AG08395 (cell line): ENCODE measurements at regions not wholly inside any gene's neighbourhood (a gene's known extent, or its start where the extent isn't known, plus 50 kb on each side); places are given as distances from the start of the nearest gene placed in this dataset.
"Not testable (repeated sequence)": the region's sequence is repeated elsewhere in the genome, so short reads cannot be mapped to it uniquely, and the experiment has no call there.

Source experiments
- DNase-seq: peaks from one replicate; pipeline ENCODE4 v3.0.0; 2012; ENCODE audit warnings: mixed read lengths, low spot score

DNA sequence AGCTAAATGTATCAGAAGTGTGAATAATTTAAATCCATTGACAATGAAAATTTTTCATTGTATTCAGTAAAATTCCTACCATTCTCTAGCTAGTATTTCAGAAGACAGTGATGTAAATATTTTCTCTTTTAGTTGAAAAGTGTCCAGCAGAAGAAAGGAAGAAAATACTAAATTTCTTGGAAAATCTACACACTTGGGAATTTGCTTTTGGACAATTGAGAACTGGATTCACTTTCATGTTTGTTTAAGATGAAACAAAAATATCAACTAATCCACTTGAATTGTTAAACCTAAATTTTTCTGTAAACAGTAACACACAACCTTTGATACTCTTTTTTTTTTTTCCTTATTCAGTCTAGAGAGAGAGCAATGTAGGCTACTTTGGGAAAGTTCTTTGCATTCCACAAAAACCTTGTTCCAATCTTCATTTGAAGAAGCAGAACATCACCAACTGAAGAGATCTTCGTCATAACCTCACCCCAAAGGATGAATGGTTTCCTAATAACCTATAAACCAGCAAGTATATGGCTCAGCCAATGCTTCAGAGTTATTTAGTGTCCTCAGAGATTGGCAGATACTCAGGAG is 155.1 kb upstream of the GORAB start:
- DNase-seq, result no peak

DNA sequence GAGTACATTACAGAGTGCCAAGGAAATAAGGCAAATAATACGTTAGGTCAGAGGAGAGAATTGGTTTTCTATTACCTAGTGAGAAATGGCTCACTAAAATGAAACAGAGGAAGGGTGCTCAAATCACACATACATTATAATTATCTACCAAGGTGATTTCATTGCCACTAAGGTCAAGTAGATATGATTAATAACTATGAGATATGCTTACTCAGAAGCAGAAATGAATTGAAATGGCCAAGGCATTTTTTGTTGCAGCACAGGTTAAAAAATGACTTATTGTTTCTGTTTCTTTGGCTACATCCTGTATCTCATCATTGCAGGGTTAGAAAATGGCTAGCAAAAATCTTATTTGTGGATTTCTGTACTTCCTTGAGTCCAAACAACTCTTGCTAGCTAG is 154.5 kb upstream of the GORAB start:
- no peak for DNase-seq

DNA sequence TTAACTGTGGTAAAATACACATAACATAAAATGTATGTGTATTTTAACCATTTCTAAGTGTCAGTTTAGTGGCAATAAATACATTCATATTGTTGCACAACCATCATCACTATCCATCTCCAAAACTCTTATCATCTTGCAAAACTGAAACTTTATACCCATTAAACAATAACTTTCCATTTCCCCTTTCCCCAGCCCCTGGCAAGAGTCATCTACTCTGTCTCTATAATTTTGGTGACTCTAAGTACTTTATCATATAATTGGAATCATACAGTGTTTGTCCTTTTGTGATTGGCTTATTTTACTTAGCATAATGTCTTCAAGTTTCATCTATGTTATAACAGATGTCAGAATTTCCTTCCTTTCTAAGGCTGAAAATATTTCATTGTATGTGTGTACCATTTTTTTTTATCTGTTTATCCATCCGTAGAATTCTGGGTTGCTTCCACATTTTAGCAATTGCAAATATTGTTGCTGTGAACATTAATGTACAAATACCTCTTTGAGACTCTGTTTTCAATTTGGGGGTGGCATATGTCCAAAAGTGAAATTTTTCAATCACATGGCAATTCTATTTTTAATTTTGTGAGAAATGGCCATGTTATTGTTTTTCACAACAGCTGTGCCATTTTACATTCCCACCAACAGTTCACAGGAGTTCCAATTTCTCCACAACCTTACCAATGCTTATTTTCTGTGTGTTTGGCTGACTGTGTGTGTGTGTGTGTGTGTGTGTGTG is 153.9 kb upstream of the GORAB start:
- DNase-seq, result no peak

DNA sequence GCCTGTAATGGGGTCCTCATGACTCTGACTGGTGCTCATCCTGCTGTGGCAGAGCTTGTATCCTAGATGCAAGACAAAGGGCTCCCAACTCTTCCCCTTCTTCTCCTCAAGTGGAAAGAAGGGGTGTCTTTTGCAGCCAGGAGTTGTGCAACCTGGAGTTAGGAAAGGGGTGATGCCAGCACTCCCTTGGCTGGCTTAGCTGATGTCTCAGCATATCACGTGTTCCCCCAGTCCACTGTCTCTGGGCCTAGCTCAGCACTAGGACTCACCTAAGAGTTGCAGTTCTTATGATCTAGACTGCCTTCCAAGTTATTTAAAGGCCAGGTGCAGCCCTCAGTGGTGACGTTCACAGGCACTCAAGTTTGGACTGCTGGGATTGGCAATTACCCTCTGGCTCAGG is 146.2 kb upstream of the GORAB start:
- DNase-seq, result no peak

DNA sequence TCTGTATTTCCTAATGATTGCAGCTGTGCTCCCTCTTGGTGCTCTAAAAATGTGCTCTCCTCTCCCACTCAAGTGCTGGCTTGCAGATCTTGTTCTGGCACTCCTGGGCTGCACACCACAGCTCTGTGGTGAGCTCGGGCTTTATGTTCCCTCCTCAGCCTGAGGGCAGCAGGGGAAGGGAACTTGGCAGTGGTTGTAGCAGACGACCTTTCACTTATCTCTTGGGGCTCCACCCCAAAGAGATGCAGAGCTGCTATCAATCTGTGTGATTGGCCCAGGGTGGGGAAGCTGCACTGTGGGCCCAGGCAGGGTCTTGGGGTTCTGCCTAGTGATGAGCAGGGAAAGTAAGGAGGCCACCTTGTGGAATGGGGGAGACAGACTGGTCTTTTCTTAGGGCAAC is 143.5 kb upstream of the GORAB start:
- DNase-seq, result no peak

DNA sequence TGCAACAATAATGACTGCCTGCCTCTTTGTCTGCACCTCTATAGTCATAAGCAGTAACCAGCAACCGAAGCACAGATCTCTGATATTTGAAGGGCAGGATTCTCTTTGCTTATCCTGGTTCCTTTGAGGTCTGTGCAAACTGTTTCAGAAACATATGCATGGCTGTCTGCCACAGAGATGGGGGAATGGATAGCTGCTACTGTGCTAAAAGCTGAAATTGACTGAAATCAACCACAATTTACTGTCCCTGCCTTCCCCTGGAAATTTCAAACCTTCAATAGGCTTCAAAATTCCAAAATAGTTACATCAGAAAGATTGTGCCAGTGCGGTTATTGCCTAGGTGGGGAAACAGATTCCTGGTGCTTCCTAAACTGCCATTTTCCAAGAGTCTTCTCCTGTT is 136.8 kb upstream of the GORAB start:
- no peak for DNase-seq

DNA sequence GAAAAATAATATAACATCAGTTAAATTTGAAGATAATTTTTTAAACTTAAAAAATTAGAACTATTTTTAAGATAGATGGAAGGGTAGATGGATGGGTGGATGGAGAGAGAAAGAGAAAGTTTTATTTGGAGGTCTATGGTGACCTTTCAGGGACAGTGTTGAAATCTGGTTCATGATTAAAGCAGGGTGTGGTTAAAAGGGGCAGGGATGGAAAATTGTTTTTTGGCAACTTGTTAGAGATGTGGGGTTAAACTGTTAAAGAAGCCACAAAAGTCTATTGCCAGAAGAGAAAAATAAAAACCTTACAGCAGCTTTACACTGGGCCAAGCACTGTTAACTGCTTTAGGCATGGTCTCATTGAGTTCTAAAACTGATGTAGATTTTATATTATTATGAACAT is 134.9 kb upstream of the GORAB start:
- no peak for DNase-seq

DNA sequence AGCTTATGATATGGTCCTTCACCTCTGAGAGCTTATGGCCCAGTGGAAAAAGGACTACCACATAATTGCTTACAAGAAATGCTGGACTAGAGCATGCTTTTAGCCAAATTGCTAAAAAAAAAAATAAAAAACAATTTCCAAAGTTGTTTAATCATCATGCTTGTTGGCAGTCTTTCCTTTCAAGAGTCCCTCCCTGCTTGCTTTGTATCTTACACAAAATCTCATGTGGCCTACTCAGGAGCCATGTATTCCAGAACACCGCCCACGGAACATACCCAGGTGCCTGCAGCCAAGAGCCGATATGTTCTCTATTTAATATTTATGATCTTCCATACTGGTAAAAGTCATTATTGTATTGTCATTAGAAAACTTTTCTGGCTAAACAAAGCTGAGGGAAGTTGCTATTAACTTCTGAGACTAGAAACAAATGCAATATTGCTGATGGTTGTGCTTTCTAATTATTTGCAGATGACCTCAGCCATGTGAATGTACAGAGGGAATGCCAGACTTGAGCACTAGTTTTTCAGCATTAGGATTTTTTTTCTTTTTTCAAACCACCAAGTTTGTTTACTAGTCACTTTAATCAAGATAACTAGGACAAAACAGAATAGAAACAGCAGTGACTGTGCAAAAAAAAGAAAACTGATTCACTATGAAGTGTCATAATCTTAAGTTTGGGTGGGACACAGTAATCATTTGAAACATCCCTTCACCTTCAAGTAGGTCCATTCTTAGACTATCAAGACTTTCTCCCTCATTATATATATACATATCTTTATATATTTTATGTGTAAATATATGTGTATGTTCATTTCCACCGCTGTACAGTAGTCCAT is 129.3 kb upstream of the GORAB start:
- peak; percentile 49 for DNase-seq

DNA sequence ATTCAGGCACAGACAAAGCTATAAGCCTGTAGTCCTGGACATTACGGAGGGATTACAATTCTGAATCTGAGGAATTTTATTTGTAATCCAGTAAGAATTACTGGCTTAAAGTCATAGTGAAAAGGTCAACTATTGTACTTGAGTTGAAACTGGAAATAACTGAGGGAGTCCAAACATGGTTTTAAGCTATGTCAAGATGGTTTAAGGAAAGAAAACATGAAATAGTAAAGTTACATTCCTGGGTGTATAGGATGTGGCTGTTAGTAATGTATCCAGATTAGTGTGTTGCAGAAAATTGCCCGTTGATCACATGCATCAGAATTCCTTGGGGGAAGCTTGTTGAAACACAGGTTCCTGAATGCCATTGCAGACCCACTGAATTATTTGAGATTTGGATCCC is 124.8 kb upstream of the GORAB start:
- no peak for DNase-seq

DNA sequence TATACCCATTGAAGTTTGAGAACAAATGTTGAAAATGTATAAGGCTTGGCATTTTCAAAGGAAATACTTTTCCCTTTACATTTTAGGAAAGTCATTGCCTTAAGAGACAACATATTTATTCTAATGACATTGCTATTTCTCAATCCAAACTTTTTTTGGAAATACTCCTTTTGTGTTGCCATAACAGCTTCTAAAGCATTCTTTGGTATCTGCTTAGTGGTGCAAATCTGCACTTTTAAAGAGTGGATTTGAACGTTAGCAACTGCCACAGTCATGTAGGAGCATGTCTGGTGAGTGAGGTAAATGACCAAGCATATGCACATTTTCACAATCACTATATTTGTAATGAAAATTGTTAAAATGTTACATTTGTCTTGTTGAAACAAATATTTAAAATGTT is 124.4 kb upstream of the GORAB start:
- DNase-seq, result no peak

DNA sequence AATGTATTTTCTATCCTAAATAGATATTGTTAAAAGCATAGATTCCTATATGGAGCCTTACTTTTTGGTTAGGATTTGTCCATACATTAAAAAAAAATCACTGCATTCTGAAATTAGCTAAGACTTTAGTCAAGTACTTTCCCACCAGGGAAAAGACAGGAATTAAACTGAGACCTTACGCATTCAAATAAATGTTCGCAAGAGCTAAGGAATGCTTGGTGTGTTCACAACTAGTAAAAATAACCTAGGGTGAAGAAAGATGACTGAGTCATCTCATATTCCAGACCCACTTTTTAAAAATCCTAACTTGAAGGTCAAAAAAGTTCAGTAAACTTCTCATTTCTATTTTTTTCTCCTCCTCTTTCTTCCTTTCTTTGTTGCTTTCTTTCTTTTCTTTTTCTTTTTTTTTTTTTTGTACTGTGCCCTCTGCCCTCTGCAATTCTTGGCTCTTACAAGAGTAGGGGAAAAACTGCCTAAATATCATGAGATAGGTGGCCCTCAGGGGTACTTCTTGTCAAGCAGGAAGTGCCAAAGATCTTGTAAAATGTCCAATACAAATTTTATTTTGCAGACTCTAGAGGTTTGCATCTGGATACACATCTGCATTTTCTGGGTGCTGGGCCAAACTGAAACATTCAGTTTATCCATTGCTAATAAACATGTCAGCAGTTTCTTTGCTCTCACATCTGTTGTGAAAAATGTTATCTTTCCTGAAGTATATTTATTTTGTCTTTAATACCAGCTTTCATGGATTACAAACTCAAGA is 121.4 kb upstream of the GORAB start:
- DNase-seq, result peak; percentile 72

DNA sequence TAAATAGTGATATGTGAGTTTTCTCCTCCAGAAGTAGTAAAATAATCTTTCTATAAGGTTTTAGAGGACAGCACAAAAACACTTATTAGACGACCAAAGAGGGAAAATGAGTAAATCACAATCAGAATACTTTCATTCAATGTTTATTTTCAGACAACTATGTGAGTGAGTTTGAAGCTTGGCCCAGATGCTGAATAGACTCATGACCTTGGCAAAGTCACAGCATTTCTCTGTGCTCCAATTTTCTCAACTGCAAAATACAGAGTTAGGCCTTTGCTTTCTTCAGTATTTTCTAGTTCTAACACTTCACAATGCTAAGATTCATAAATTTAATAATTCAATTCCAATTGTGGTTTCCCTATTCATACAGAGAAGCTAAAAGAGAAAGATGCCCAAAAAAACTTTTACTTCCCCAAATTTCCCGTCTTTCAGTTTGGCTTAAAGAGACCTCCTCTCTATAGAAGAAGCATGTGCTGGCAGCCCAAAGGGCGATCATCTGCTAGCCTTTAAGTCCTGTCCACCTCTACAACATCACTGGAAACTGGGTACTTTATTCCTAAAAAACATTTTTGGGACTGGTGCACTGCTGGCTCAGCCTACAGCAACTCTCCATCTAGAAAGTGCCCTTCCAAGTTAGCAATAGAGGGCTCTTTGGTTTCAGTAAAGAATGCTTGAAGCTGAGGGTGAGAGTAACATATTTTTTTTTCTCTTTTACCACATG is 116.8 kb upstream of the GORAB start:
- DNase-seq, result peak; percentile 24

DNA sequence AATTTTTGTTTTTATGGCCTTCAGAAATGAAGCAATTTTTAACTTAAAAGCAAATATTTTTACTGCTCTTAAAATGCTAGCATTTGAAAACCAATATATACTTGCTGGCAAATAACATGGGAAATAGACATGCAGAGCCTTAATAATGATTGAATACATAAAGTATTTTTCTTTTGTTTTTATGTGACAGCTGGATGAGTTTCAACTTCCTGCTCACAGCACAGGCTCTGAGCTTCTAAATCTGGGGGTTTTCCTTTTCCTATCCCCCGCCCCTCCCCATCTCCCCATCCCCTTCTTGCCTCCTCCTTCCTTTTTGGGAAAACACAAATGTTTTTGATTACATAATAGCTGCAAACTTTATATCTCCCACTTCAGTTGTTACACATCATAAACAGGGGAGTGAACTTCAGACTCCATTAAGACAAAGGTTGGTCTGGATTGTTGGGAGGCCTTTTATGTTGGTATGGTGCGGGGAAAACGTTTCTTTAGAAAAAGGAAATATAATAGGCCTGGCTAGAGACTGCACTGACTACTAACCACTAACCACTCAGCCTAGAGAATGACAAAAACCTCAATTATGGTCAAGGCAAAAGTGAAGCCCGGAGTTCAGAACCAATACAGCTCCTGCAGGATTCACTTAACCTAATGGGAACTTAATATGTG is 116.1 kb upstream of the GORAB start:
- no peak for DNase-seq

DNA sequence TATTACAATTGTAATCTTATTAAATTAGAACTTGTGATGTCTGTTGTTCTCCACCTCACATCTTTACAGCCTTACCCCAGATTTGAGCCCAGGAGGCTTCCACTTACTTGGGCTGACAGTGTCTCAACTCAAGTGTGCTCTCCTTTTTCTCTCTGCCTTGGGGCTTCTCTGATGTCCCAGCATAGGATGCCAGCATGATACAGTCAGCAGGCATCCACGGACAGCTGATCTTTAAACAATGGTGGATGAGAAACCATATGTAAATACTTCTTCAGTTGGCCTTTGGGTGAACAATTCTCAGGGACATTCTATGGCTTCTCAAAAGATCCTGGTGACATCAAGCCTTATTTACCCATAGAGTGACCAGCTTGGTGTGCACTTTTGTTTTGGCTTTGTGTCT is 107.6 kb upstream of the GORAB start:
- no peak for DNase-seq

DNA sequence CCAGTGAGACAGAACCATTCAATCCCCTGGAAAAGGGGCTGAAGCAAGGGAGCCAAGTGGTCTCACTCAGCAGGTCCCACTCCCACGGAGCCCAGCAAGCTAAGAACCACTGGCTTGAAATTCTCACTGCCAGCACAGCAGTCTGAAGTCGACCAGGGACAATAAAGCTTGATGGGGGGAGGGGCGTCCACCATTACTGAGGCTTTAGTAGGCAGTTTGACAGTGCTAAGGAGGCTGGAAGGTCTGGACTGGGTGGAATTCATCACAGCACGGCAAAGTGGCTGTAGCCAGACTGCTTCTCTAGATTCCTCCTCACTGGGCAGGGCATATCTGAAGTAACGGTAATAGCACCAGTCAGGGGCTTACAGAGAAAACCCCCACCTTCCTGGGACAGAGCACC is 105.4 kb upstream of the GORAB start:
- no peak for DNase-seq

DNA sequence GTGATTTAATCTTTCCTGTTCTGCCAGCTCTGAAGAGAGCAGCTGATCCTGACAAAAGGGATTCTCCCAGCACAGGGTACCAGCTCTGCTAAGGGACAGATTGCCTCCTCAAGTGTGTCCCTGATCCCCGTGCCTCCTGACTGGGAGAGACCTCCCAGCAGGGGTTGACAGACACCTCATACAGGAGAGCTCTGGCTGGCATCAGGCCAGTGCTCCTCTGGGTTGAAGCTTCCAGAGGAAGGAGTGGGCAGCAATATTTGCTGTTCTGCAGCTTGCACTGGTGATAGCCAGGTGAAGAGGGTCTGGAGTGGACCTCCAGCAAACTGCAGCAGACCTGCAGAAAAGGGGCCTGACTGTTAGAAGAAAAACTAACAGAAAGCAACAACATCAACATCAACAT is 105.0 kb upstream of the GORAB start:
- DNase-seq, result not testable (repeated sequence)

DNA sequence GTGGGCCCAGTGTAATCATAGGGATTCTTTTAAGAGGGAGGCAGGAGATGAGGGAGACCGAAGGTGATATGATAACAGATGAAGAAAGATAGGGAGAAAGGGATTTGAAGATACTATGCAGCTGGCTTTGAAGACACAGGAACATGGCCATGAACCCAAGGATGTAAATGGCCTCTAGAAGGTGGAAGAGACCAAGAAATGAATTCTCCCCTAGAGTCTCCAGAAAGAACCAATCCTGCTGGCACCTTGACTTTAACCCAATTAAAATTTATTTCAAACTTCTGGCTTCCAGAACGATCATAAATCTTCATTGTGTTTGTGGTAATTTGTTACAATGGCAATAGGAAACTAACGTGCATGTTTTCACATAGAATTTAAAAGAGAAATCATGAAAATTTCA is 95.0 kb upstream of the GORAB start:
- DNase-seq, result no peak

DNA sequence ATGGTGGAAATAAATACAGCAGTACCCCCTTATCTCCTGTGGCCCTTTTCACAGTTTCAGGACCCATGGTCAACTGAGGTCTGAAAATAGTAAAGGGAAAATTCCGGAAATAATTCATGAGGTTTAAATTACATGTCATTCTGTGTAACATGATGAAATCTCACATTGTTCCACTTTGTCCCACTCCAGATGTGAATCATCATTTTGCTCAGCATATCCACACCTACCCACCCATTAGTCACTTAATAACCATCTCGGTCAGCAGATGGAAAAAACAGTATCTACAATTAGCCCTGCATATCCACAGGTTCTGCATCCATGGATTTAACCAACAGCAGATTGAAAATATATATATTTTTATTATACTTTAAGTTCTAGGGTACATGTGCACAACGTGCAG is 86.9 kb upstream of the GORAB start:
- DNase-seq, result peak; percentile 62

DNA sequence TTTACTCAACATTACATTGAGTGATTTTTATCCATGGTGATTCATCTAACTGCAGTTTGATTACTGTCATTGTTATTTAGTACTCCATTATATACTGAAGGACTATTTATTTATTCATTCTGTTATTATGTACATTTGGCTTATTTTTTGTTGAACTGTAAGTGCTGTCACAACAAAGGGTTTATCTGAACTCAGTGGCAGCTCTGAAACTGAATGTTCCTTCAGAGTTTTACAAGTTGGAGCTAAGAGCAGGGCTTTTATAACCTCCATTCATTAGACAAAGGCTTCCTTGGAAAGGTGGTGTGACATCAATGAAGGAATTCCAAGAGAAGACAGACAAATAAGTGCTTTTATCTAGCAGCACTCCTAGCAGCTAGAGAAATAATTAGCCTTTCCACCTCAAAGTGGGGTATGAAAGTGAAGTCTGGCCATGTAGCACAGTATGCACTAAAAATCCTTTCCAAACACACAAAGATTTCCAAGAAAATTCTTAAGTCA is 83.3 kb upstream of the GORAB start:
- no peak for DNase-seq

DNA sequence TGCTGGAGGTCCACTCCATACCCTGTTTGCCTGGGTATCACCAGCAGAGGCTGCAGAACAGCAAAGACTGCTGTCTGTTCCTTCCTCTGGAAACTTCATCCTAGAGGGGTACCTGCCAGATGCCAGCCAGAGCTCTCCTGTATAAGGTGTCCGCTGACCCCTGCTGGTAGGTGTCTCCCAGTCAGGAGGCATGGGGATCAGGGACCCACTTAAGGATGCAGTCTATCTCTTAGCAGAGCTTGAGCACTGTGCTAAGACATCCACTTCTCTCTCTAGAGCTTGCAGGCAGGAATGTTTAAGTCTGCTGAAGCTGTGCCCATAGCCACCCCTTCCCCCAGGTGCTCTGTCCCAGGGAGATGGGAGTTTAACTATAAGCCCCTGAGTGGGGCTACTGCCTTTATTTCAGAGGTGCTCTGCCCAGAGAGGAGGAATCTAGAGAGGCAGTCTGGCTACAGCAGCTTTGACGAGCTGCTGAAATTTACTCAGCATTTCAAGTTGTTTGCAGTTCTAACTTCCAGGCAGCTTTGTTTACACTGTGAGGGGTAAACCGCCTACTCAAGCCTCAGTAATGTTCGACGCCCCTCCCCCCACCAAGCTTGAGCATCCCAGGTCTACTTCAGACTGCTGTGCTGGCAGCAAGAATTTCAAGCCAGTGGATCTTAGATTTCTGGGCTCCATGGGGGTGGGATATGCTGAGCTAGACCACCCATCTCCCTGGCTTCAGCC is 74.5 kb upstream of the GORAB start:
- not testable (repeated sequence) for DNase-seq
